Loucy (cell line): ENCODE measurements at regions not wholly inside any gene's neighbourhood (a gene's known extent, or its start where the extent isn't known, plus 50 kb on each side); places are given as distances from the start of the nearest gene placed in this dataset.

Experiments
- H2AFZ ChIP-seq: fragments of 200-600 bp; sonication (generic); 2 replicates; pipeline ENCODE4 v1.6.0; 2016; ENCODE audit warnings: antibody characterized with exemption, mild to moderate bottlenecking, low read length, moderate library complexity
- H3F3A ChIP-seq: fragments of 200-600 bp; 2 replicates; pipeline ENCODE4 v1.6.0; 2016; ENCODE audit warnings: antibody characterized with exemption, low read depth, mild to moderate bottlenecking
- H3K27me3 ChIP-seq: fragments of 200-600 bp; sonication (generic); 2 replicates; pipeline ENCODE4 v1.6.1; 2014; ENCODE audit warnings: low read length, mild to moderate bottlenecking; ENCODE audit not compliant: insufficient read depth, poor library complexity, severe bottlenecking
- H3K36me3 ChIP-seq: fragments of 200-600 bp; sonication (generic); 2 replicates; pipeline ENCODE4 v1.6.1; 2016; ENCODE audit warnings: low read length; ENCODE audit not compliant: insufficient read depth
- H3K4me1 ChIP-seq: fragments of 200-600 bp; sonication (generic); 2 replicates; pipeline ENCODE4 v1.5.1; 2014; ENCODE audit warnings: low read length, mild to moderate bottlenecking; ENCODE audit not compliant: insufficient read depth, poor library complexity, severe bottlenecking
- H3K4me2 ChIP-seq: fragments of 200-600 bp; sonication (generic); 2 replicates; pipeline ENCODE4 v1.6.0; 2014; ENCODE audit warnings: antibody characterized with exemption, low read length, low read depth, mild to moderate bottlenecking; ENCODE audit not compliant: poor library complexity, severe bottlenecking
- H3K4me3 ChIP-seq: fragments of 200-600 bp; sonication (generic); 2 replicates; pipeline ENCODE4 v1.5.1; 2014; ENCODE audit warnings: low read length, mild to moderate bottlenecking, mixed read lengths; ENCODE audit not compliant: poor library complexity, severe bottlenecking
- H3K79me2 ChIP-seq: fragments of 200-600 bp; sonication (generic); 2 replicates; pipeline ENCODE4 v1.6.1; 2014; ENCODE audit warnings: low read length; ENCODE audit not compliant: insufficient read depth
- H3K9ac ChIP-seq: fragments of 200-600 bp; sonication (generic); 2 replicates; pipeline ENCODE4 v1.6.0; 2014; ENCODE audit warnings: mild to moderate bottlenecking, low read depth, low read length, moderate library complexity; ENCODE audit not compliant: poor library complexity, severe bottlenecking
- H3K9me2 ChIP-seq: fragments of 200-600 bp; sonication (generic); replicated peaks from 2 replicates; pipeline ENCODE4 v1.6.1; 2016; ENCODE audit warnings: low read depth, low read length, mixed read lengths
- H3K9me3 ChIP-seq: fragments of 200-600 bp; sonication (generic); 2 replicates; pipeline ENCODE4 v1.6.1; 2014; ENCODE audit warnings: mild to moderate bottlenecking, antibody characterized with exemption, low read length, low read depth; ENCODE audit not compliant: insufficient read depth
- H4K20me1 ChIP-seq: fragments of 200-600 bp; sonication (generic); 2 replicates; pipeline ENCODE4 v1.6.0; 2014; ENCODE audit warnings: antibody characterized with exemption, low read length, mild to moderate bottlenecking; ENCODE audit not compliant: insufficient read depth, poor library complexity, severe bottlenecking
- EZH2phosphoT487 ChIP-seq: fragments of 200-600 bp; IDR thresholded peaks from 2 replicates; pipeline ENCODE4 v1.6.1; 2018; ENCODE audit warnings: antibody characterized with exemption, mild to moderate bottlenecking, moderate library complexity, borderline replicate concordance
- TF ChIP-seq, protein P1 (sequence below): fragments of 200-600 bp; sonication (generic); conservative IDR thresholded peaks from 2 replicates; pipeline ENCODE4 v1.5.1; 2014; ENCODE audit warnings: mild to moderate bottlenecking, antibody characterized with exemption, low read length

DNA sequence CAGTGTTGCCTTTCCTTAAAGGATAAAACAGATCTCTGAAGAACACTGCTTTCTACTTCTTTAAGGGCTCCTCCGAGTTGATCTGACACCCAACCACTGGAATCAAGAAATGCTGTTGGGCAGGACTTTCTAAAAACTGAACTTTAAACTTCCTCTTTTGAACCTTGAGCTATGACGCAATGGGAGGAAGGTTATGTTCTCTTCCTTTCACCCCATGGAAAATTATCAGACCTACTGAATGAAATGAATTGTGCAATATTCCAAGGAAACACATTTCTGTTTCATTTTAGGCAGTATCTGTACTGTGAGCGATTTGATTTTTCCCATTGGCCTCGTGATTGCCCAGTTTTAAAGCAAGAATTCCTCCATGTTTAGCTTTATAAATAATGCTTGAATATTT is 206.0 kb upstream of the PRR16 start:
- H3K36me3 ChIP-seq, result no peaks in the 10 kb centered on the region
- H4K20me1 ChIP-seq, result no peaks in the 10 kb centered on the region
- H3K9me2 ChIP-seq, result no peaks in the 10 kb centered on the region
- no peaks in the 10 kb centered on the region for H3K4me1 ChIP-seq
- H3K9me3 ChIP-seq, result no peaks in the 10 kb centered on the region
- TF ChIP-seq EZH2phosphoT487, result no peak
- TF ChIP-seq, protein P1, sequence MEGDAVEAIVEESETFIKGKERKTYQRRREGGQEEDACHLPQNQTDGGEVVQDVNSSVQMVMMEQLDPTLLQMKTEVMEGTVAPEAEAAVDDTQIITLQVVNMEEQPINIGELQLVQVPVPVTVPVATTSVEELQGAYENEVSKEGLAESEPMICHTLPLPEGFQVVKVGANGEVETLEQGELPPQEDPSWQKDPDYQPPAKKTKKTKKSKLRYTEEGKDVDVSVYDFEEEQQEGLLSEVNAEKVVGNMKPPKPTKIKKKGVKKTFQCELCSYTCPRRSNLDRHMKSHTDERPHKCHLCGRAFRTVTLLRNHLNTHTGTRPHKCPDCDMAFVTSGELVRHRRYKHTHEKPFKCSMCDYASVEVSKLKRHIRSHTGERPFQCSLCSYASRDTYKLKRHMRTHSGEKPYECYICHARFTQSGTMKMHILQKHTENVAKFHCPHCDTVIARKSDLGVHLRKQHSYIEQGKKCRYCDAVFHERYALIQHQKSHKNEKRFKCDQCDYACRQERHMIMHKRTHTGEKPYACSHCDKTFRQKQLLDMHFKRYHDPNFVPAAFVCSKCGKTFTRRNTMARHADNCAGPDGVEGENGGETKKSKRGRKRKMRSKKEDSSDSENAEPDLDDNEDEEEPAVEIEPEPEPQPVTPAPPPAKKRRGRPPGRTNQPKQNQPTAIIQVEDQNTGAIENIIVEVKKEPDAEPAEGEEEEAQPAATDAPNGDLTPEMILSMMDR, result no peak
- H3K79me2 ChIP-seq, result no peaks in the 10 kb centered on the region
- H3K27me3 ChIP-seq, result no peaks in the 10 kb centered on the region
- H3K4me3 ChIP-seq, result no peak overlapping the region
- no peaks in the 10 kb centered on the region for H3F3A ChIP-seq
- H3K9ac ChIP-seq, result no peak overlapping the region
- no peak overlapping the region for H2AFZ ChIP-seq
- no peak overlapping the region for H3K4me2 ChIP-seq

GRCh38 chr5:120260651-120261050 is 203.4 kb upstream of the PRR16 start:
- Histone ChIP-seq H3K36me3 (no peaks in the 10 kb centered on the region), H2AFZ (no peak overlapping the region), H4K20me1 (no peaks in the 10 kb centered on the region), H3F3A (no peaks in the 10 kb centered on the region), H3K4me3 (no peak overlapping the region), H3K9me3 (no peaks in the 10 kb centered on the region), H3K4me2 (no peak overlapping the region), H3K27me3 (no peaks in the 10 kb centered on the region), H3K9me2 (no peaks in the 10 kb centered on the region), H3K9ac (no peak overlapping the region), H3K4me1 (no peaks in the 10 kb centered on the region), H3K79me2 (no peaks in the 10 kb centered on the region)
- no peak for TF ChIP-seq EZH2phosphoT487
- TF ChIP-seq, protein P1, result no peak

GRCh38 chr5:120270498-120270897 is 193.6 kb upstream of the PRR16 start:
- no peak overlapping the region for H3K4me3 ChIP-seq
- TF ChIP-seq, protein P1, result no peak
- H3K4me1 ChIP-seq, result no peaks in the 10 kb centered on the region

More at GRCh38 chr5:120270498-120270897, 193.6 kb upstream of the PRR16 start:
- no peaks in the 10 kb centered on the region for H3F3A ChIP-seq
- no peaks in the 10 kb centered on the region for H3K36me3 ChIP-seq
- H3K27me3 ChIP-seq, result no peaks in the 10 kb centered on the region
- no peaks in the 10 kb centered on the region for H3K9me2 ChIP-seq
- H2AFZ ChIP-seq, result no peak overlapping the region
- H4K20me1 ChIP-seq, result no peaks in the 10 kb centered on the region
- H3K79me2 ChIP-seq, result no peaks in the 10 kb centered on the region
- H3K4me2 ChIP-seq, result no peak overlapping the region
- H3K9me3 ChIP-seq, result no peaks in the 10 kb centered on the region
- H3K9ac ChIP-seq, result no peak overlapping the region
